ENCODE measurements at regions not wholly inside any gene's neighbourhood (a gene's known extent, or its start where the extent isn't known, plus 50 kb on each side); places are given as distances from the start of the nearest gene placed in this dataset.

DNA sequence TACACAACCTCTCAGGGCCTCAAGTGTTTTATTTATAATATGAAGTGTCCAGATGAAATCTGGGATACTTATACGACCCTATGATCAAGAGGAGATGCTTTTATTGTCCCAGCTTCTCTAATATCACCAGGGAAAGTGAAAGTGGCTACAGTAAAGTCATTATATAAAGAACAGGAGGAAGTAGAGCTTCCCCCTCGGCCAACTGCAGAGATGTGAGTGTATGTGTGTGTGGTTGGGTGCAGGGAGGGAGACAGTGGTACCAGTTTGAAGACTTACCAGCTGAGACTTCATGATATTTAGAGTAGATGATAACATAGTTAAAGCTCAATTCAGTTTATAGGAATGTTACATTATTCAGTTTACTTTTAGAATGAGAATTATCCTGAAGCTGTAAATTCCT, 373.6 kb upstream of the DDI1 start:
- DNase-seq = no peak

- no peak for DNase-seq
Measured at GRCh38 chr11:103668859-103669258, 367.6 kb upstream of the DDI1 start.

DNA sequence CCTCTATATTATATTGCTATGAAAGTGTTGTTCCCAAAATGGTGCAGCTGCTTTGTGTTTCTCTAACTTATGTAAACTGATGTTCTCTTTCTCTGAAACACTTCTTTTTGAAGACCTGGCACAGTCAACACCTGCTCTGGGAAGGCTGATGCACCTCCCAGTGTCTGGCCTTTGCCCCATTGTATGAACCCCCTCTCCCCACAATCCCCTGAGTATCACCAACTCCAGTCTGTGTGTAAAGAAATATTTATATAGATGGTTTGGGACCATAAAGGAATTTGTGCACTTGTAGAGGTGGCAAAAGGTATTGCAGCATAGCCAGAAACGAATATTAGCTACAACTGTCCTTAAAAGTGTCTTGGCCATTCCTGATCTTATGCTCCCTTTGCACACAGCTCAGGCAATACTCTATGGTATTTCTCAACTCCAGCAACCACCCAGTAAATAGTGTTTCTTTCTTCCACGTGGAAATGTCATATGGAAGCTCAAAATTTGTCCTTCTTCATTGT, 365.2 kb upstream of the DDI1 start:
- DNase-seq = no peak

DNA sequence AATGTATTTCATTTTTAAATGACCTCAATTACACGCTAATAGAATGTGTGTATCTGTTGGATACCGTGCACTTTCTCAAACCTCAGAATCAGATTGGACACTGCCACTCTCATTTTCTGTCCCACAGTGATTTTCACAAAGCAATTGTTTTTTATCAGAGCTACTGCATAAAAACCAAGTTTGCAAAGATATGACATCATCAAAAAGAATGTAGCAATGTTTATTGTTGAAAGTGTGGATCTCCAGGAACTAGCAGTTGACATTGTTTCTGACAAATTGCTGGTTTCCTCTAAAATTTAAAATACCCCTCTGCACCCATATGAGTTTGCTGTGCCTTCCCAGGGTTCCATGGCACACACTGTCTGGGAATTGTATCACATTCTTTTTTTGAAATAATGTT, 362.7 kb upstream of the DDI1 start:
- DNase-seq = no peak

DNA sequence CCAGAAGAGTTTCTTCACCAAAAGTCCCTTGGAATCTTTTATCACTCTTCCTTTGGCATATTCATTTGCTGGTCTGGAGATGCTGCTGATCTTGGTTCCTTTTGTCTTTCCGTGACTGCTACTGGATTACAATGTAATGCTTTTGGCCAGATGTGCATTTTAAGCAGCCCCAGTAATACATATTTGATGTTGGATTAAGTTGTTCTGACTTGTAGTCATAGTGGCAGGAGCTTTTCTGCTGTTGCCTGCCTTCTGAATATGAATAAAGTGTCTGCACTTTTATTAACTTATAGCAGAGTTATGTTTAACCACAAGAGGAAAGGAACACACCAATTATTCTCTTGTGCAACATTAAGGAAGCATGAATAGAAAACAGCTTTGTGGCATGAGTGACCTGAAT, 360.0 kb upstream of the DDI1 start:
- DNase-seq = no peak

GRCh38 chr11:103680826-103681225, 355.6 kb upstream of the DDI1 start:
- DNase-seq = no peak

- DNase-seq = no peak
Measured at GRCh38 chr11:103681855-103682254, 354.6 kb upstream of the DDI1 start.

GRCh38 chr11:103682318-103683184, 353.9 kb upstream of the DDI1 start:
- peak; percentile 81 for DNase-seq

GRCh38 chr11:103683576-103683975, 352.9 kb upstream of the DDI1 start:
- DNase-seq = no peak

DNA sequence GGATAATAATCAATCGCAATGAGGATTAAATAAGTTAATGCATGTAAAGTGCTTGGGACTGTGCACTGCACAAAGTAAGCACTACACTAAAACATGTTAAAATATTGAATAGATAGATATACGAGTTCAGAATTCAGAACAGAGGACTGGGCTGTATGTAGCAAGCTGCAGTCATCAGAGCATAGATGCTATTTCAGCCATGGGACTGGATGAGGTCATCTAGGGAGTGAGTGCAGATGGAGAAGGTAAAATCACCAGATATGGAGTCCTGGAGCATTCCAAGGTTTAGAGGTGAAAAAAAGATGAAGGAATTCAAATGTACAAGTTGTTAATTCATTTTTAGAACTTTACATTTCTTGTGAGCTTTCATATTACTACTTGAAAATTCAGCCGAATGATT, 347.5 kb upstream of the DDI1 start:
- DNase-seq = no peak

- no peak for DNase-seq
Measured at GRCh38 chr11:103690356-103690755, 346.1 kb upstream of the DDI1 start.

- no peak for DNase-seq
Measured at GRCh38 chr11:103696123-103696522, 340.3 kb upstream of the DDI1 start.

DNA sequence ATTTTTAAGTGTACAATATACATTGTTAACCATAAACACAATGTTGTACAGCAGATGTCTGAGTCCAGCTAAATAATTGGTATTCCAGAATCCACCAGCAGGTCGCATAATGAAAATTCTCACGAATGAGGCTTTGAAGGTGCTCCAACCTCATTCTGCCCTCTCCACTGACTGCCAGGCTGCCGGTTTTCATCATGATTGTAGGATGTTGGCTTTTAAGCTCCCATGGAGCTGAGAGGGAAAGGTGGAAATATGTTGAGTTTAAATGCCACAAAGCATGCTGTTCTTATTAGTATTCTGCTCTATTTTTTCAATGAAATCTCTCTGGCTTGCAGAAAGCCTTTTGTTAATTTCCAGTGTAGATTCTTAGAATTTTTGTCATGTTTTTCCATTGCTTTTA, 337.2 kb upstream of the DDI1 start:
- no peak for DNase-seq

DNA sequence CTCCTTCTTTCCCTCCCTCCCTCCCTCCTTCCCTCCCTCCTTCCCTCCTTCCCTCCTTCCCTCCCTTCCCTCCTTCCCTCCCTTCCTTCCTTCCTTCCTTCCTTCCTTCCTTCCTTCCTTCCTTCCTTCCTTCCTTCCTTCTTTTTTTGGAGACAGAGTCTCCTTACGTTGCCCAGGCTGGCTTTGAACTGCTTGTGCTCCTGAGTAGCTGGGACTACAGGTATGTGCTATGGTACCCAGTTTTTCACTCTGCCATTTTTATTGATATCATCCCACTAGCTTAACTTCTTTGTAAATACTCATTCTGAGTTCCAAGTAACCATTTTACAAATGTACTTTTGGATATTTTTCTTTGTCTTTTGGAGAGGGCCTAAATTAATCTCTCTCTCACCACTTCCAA, 336.8 kb upstream of the DDI1 start:
- no peak for DNase-seq

DNA sequence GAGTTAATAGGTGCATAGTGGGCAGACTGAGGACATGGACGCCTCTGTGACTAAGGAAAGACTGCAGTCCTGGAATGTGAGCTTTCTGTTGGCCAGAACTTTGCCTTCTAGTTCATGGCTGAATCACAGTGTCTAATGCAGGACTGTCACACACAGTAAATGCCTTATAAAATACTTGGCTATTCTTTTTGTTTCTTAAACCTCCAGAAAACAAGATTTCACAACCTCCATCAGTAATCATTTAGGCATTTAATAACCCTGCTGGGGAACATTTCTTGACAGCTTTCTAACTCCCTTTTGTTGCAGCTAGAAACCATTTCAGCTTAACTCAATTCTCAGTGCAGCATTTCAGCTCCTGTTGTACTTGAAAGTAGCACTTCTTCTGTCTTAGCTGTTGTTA, 335.8 kb upstream of the DDI1 start:
- DNase-seq = peak; percentile 6

DNA sequence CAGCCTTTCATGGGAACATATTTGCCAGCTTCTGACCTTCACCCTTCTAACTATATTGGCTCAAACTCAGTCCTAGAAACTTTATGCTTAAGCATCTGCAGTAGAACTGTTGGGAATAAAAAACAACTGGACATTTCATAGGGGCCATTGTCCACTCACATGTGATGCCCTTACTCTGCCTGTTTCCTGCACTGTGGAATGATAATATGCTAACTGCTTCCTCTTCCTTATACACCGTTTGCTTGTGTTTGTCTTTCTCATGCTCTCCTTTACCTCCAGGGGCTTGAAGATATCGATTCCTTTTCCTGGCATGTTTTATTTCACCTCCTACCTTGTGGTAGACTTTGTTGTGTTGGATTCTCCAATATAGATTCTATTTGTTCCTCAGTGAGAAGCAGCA, 333.0 kb upstream of the DDI1 start:
- no peak for DNase-seq

DNA sequence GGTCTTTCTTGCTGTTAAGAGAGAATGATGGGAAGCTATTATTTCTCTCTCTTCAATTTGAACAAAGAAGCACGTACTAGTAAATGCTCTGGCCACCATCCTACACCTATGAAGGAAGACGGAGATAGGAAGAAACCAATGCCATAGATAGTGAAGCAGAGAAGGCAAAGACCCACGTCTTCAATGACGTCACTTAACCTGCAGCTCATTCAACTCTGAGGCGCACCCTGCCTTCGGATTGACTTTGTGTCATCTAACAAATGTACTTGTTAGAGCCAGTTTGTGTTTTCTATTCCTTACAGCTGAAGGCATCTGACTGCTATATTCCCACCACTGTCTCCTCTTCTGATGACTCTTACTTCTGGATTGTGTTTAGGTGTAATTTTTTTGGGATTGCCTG, 332.5 kb upstream of the DDI1 start:
- no peak for DNase-seq

DNA sequence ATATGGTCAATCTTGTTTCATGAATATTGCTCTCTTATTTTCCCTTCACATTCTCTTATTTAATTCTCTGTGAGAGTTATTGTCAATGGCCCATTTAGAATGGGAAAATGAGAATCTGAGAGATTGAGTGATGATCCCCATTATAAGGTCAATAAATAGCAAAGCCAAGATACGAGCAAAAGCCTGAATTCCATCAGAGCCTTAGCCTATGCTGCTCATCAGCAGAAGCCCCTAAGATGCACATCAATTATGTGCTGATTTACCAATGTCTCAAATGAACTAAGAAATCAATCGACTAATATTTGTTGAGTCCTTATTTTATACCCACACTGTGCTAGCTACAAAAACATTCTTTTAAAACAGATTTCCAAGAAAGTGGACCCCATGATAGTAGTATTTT, 330.8 kb upstream of the DDI1 start:
- DNase-seq = no peak

GRCh38 chr11:103709371-103709770, 327.1 kb upstream of the DDI1 start:
- DNase-seq = no peak

GRCh38 chr11:103714246-103714645, 322.2 kb upstream of the DDI1 start:
- DNase-seq = no peak

- DNase-seq = no peak
Measured at GRCh38 chr11:103716363-103716762, 320.1 kb upstream of the DDI1 start.

- no peak for DNase-seq
Measured at GRCh38 chr11:103727262-103727661, 309.2 kb upstream of the DDI1 start.

DNA sequence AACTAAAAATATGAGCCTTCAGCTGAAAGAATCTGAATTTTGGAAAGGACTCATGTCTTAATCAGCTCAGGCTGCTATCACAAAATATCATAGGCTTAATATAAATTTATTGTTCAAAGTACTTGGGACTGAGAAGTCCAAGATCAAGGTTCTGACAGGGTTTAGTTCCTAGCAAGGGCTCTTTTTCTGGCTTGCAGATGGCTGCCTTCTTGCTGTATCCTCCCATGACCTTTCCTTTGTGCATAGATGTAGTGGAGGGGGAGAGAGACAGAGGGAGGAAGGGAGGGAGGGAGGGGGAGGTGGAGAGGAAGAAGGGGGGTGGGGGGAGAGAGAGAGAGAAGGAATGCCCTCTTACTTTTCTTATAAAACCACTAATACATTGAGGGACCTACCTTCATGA, 306.8 kb upstream of the DDI1 start:
- DNase-seq = no peak

Data from tongue (tissue), 1 donor.